ENCODE measurements at regions not wholly inside any gene's neighbourhood (a gene's known extent, or its start where the extent isn't known, plus 50 kb on each side); places are given as distances from the start of the nearest gene placed in this dataset.
A peak's percentile ranks its signal among the peaks of the same experiment; 100 is the strongest.

DNA sequence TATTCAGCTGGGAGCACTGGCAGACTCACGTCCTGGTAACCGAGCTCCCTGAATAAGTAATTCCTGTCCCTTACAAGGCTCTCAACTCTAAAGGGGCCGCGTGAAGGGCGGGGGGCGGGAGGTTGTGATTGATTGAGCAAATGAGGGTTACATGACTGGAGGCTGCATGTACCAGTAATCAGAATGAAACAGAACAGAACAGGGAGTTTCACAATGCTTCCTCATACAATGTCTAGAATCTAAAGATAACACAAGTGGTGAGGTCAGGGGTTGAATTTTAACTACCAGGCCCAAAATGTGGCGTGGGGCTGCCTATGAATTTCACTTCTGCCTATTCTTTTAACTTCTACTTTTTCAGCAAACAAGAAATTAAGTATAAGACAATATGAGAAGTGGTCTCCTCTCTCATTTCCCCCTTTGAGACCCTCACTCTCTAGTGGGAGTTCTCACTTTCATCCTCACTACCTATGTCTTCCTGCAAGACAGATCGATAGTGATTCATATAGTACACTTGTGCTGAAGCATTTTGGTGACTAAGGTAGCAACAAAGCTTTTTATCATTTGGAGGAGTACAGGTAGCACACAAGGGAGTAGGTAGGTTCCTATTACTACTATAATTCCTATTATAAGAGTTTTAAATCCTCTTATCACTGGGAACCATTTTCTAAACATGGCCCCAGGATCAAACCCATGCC lies 239.8 kb downstream of the KTN1 start:
- TF ChIP-seq, protein P1, sequence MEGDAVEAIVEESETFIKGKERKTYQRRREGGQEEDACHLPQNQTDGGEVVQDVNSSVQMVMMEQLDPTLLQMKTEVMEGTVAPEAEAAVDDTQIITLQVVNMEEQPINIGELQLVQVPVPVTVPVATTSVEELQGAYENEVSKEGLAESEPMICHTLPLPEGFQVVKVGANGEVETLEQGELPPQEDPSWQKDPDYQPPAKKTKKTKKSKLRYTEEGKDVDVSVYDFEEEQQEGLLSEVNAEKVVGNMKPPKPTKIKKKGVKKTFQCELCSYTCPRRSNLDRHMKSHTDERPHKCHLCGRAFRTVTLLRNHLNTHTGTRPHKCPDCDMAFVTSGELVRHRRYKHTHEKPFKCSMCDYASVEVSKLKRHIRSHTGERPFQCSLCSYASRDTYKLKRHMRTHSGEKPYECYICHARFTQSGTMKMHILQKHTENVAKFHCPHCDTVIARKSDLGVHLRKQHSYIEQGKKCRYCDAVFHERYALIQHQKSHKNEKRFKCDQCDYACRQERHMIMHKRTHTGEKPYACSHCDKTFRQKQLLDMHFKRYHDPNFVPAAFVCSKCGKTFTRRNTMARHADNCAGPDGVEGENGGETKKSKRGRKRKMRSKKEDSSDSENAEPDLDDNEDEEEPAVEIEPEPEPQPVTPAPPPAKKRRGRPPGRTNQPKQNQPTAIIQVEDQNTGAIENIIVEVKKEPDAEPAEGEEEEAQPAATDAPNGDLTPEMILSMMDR (conservative IDR thresholded peaks at IDR 0.05; ENCODE audit: low read length), result no peak
- DNase-seq (ENCODE audit: low read depth), result no peak
- no peak overlapping the region for H3K4me3 ChIP-seq (ENCODE audit: low read length)

DNA sequence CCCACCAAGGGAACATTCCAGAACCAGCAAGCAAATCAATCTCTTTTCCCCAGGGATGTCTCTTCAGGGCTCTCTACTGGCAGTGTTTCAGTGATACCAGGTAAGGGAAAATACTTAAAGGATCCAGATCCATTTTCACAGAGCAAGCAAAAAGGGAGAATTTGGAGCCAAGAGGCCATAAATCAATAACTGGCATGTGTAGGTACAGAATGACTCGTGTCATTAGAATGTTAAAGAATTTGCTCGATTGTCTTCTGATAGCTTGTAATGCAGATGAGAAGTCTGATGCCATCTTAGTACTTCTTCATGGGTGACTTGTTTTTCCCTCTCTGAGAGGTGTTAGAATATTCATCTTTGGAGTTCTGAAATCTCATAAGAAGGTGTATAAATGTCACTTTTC lies 242.9 kb downstream of the KTN1 start:
- TF ChIP-seq, protein P1 (conservative IDR thresholded peaks at IDR 0.05; ENCODE audit: low read length), result no peak
- DNase-seq (ENCODE audit: low read depth), result no peak
- no peak overlapping the region for H3K4me3 ChIP-seq (ENCODE audit: low read length)

DNA sequence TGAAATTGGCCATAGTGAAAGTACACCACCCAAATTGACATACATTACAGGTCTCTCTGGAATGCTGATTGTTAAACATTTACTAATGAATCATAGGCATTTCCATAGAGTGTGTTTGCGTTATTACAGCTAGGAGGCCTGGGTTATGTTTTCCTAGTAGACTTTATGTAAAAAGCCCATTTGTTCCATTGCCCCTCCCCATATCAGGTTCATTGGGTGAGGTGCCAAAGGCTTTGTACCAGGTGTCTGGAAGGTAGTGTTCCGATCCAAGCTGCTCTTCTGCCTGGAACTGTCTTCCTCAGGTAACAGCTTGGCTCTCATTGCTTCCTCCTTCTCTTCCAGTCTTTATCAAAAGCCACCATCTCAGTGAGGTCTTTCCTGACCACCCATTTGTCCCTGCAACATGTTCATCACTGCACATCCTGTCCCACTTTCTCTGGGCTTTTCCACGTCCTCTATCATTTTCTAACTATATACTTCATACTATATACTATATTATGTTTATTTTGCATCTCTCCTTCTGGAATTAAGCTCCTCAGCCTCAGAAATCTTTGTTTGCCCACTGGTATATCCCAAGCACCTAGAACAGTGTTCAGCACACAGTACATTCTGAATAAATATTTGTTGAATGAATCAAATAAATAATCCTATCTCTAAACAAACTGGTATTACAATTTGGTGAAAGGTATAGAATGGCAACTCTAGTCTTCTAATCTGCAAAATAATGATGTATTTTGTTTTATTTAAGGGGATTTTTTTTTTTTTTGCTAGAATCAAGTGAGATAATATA lies 252.3 kb downstream of the KTN1 start:
- TF ChIP-seq, protein P1 (conservative IDR thresholded peaks at IDR 0.05; ENCODE audit: low read length), result no peak
- no peak overlapping the region for H3K4me3 ChIP-seq (ENCODE audit: low read length)
- no peak for DNase-seq (ENCODE audit: low read depth)

DNA sequence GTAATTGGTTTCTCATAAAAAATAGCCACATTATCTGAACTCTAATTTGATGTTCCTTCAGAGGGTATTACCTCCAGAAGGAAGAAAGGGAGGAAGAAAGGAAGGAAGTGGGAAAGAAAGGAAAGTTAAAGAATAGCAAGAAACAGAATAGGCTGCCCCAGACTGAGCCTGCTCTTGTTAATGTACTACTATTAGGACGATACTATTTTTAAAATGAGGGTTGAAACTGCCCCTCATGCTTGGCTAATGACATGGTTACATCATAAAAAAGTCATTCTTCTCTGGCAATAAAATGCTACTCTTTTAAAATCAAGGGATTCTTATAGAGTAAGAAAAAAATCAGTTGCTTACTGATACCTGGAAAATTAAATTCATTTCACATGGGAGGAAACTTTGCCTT lies 253.0 kb downstream of the KTN1 start:
- TF ChIP-seq, protein P1 (conservative IDR thresholded peaks at IDR 0.05; ENCODE audit: low read length), result no peak
- H3K4me3 ChIP-seq (ENCODE audit: low read length), result no peak overlapping the region
- DNase-seq (ENCODE audit: low read depth), result no peak

DNA sequence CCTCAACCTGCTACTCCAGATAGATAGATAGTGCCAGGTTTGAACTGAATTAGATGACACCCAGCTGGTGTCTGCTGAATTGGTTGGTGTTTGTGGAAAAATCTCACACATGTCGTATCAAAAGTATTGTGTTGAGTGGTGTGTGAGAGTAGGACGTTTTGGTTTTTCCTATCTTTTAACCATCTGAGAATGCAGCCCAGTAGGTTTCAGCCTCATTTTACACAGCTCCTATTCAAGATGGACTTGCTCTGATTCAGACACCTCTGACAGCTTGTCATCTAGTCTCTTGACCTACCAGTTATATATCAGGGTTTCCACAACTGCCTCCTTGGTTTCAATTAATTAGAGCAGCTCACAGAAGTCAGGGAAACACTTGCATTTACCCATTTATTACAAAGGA lies 254.4 kb downstream of the KTN1 start:
- no peak for DNase-seq (ENCODE audit: low read depth)
- H3K4me3 ChIP-seq (ENCODE audit: low read length), result no peak overlapping the region
- TF ChIP-seq, protein P1 (conservative IDR thresholded peaks at IDR 0.05; ENCODE audit: low read length), result no peak

DNA sequence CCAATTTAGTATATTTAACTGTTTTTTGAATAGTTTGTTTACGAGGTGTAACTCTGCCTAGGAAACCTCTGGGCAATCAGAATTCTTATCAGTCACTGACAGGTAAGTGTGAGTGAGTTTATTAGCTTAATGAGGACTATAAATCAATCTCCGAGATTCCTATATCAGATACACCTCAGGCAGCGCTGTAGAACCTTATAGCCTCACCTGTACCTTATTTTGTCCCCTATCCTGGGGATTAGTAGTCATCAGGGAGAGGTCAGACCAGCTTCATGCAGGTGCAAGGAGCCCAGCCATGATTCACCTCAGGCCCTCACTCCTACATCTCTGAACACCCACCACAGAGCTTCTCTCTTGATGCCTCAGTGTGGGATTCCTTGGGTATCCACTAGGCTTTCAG lies 256.0 kb downstream of the KTN1 start:
- TF ChIP-seq, protein P1 (conservative IDR thresholded peaks at IDR 0.05; ENCODE audit: low read length), result no peak
- no peak for DNase-seq (ENCODE audit: low read depth)
- no peak overlapping the region for H3K4me3 ChIP-seq (ENCODE audit: low read length)

DNA sequence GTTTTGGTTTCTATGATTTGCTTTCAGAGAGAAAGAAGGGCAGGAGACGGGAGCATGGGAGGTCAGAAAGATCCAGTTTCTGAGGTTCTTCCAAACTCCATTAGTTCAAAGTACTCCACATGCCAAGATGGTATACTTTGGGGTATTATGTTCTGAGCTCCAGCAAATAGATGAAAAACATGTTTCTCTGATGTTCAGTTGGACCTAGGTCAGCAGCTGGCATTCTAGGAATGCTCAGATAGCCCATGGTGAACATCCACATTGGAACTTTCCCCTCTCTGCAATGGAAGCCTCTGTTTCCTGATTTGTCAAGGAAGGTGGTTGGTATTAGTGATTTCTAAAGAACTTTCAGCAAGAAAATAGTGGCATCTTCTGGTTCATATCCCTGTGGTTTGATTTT lies 257.5 kb downstream of the KTN1 start:
- peak; percentile 6 for DNase-seq (ENCODE audit: low read depth)

More for the DNA sequence above, 257.5 kb downstream of the KTN1 start:
- H3K4me3 ChIP-seq (ENCODE audit: low read length), result no peak overlapping the region
- TF ChIP-seq, protein P1 (conservative IDR thresholded peaks at IDR 0.05; ENCODE audit: low read length), result no peak

Measured in AG10803 (cell line).